ENCODE measurements at regions not wholly inside any gene's neighbourhood (a gene's known extent, or its start where the extent isn't known, plus 50 kb on each side); places are given as distances from the start of the nearest gene placed in this dataset.

DNA sequence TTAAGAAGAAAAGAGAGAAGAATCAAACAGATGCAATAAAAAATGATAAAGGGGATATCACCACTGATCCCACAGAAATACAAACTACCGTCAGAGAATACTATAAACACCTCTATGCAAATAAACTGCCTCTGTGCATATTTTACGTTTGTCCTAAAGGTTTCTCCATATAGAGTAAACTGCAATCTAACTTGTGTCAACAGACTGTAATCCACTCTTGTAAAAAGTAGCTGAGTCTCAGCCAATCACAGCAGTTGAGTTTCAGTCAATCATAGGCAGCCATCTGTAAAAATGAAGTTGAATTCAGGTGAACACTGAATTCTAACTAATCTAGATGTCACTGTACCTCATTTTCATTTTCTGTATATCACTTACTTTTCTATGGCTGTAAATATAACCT is 112.2 kb upstream of the SYNCRIP start:
- TF ChIP-seq, protein P1, sequence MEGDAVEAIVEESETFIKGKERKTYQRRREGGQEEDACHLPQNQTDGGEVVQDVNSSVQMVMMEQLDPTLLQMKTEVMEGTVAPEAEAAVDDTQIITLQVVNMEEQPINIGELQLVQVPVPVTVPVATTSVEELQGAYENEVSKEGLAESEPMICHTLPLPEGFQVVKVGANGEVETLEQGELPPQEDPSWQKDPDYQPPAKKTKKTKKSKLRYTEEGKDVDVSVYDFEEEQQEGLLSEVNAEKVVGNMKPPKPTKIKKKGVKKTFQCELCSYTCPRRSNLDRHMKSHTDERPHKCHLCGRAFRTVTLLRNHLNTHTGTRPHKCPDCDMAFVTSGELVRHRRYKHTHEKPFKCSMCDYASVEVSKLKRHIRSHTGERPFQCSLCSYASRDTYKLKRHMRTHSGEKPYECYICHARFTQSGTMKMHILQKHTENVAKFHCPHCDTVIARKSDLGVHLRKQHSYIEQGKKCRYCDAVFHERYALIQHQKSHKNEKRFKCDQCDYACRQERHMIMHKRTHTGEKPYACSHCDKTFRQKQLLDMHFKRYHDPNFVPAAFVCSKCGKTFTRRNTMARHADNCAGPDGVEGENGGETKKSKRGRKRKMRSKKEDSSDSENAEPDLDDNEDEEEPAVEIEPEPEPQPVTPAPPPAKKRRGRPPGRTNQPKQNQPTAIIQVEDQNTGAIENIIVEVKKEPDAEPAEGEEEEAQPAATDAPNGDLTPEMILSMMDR (IDR thresholded peaks at IDR 0.05; ENCODE audit: borderline replicate concordance, extremely low read depth, low read length, poor library complexity, severe bottlenecking) = no peak
- no peak for TF ChIP-seq EZH2 (IDR thresholded peaks at IDR 0.05; ENCODE audit: borderline replicate concordance, low read depth, low read length, severe bottlenecking)
